Adrenal gland (tissue), 9 donors: ENCODE measurements at regions not wholly inside any gene's neighbourhood (a gene's known extent, or its start where the extent isn't known, plus 50 kb on each side); places are given as distances from the start of the nearest gene placed in this dataset.

Experiments
- DNase-seq, 7 donors: peaks; one replicate each; pipeline ENCODE4 v3.0.0-alpha.2; 2019 to 2020
- H3K27ac ChIP-seq, 5 donors: fragments of 200-600 bp; sonication (generic) in 4 of 5; 1 replicate in 3 of 5; 2 replicates in 2 of 5; pipeline versions ENCODE4 v1.5.1 to v1.8.0; 2016 to 2020; ENCODE audit warnings: mild to moderate bottlenecking in 1 of 5
- H3K27me3 ChIP-seq: fragments of 200-600 bp; 2 replicates; pipeline ENCODE4 v1.8.0; 2021
- H3K36me3 ChIP-seq, 2 donors: fragments of 200-600 bp; replicated peaks in 1 of 2; 1 replicate in 1 of 2; 2 replicates in 1 of 2; pipeline versions ENCODE4 v1.5.1 to v1.8.0; 2018 to 2022
- H3K4me1 ChIP-seq, 2 donors: fragments of 200-600 bp; replicated peaks in 1 of 2; 1 replicate in 1 of 2; 2 replicates in 1 of 2; pipeline versions ENCODE4 v1.5.1 to v1.8.0; 2018 to 2021
- H3K4me3 ChIP-seq, 4 donors: fragments of 200-600 bp; sonication (generic) in 3 of 4; one replicate each; pipeline ENCODE4 v1.5.1; 2016 to 2018
- H3K9me3 ChIP-seq, 3 donors: fragments of 200-600 bp; sonication (generic) in 1 of 3; replicated peaks in 1 of 3; 1 replicate in 2 of 3; 2 replicates in 1 of 3; pipeline versions ENCODE4 v1.5.1 to v1.8.0; 2016 to 2021
- POLR2A ChIP-seq, 2 donors: fragments of 450-650 bp; IDR thresholded peaks; one replicate each; pipeline ENCODE4 v1.6.1; 2017; ENCODE audit warnings: antibody characterized with exemption in 2 of 2, mild to moderate bottlenecking in 2 of 2, moderate library complexity in 1 of 2
- WGBS, 4 donors: extraction: QIAGEN DNeasy Blood & Tissue Kit in 2 of 4; methylation state at CpG; one replicate each; pipeline versions ENCODE4 v1.1.5 to v1.1.7; 2013 to 2017; 5-methylcytosine and 5-hydroxymethylcytosine counted together
- intact Hi-C, 2 donors: fragments of 100-400 bp; cut with DNase I; formaldehyde crosslinking; loops; one replicate each; pipeline versions ENCODE4 v1.14.1 to v1.15.0; 2022 to 2023
- TF ChIP-seq, protein P1 (sequence below), 6 experiments: fragments of 450-650 bp in 4 of 6; fragments of 200-600 bp in 2 of 6; sonication (generic) in 1 of 6; IDR thresholded peaks; 1 replicate in 5 of 6; 2 replicates in 1 of 6; pipeline versions ENCODE4 v1.5.1 to v1.8.0; 2016 to 2021; ENCODE audit warnings: antibody characterized with exemption in 6 of 6, mild to moderate bottlenecking in 2 of 6, moderate library complexity in 1 of 6
- donor health status: healthy with polysubstance abuse.
- donor health status: Bipolar disorder and iron deficiency.
- donor health status: DM: yes; HTN: yes; CAD: no.
- donor health status: DM: no; HTN: no; CAD: no.
- donor health status: DM: no; HTN: no; CAD: no.

DNA sequence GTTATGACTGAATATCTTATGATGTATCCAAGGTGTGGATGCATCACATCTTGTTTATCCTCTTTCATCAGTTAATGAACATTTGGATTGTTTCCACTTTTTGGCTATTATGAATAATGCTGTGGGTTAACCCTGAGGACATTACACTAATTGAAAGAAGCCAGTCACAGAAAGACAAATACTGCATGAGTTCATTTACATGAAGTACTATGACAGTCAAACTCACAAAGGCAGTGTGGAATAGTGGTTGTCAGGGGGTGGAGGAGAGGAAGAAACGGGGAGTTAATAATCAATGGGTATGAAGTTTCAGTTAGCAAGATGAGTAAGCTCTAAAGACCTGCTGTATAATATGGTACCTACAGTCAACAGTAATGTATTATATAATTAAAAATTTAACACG, 409.4 kb upstream of the CTNND2 start:
- Histone ChIP-seq H3K4me3 (no peak overlapping the region), H3K27ac (no peak overlapping the region), H3K4me1 (no peaks in the 10 kb centered on the region), H3K36me3 (no peaks in the 10 kb centered on the region), H3K9me3 (peaks cover 0 to 4% (median 0%) of the 10 kb centered on the region in 3 donors), H3K27me3 (no peaks in the 10 kb centered on the region)
- no peak for TF ChIP-seq POLR2A (IDR thresholded peaks at IDR 0.05)
- TF ChIP-seq, protein P1, sequence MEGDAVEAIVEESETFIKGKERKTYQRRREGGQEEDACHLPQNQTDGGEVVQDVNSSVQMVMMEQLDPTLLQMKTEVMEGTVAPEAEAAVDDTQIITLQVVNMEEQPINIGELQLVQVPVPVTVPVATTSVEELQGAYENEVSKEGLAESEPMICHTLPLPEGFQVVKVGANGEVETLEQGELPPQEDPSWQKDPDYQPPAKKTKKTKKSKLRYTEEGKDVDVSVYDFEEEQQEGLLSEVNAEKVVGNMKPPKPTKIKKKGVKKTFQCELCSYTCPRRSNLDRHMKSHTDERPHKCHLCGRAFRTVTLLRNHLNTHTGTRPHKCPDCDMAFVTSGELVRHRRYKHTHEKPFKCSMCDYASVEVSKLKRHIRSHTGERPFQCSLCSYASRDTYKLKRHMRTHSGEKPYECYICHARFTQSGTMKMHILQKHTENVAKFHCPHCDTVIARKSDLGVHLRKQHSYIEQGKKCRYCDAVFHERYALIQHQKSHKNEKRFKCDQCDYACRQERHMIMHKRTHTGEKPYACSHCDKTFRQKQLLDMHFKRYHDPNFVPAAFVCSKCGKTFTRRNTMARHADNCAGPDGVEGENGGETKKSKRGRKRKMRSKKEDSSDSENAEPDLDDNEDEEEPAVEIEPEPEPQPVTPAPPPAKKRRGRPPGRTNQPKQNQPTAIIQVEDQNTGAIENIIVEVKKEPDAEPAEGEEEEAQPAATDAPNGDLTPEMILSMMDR (IDR thresholded peaks at IDR 0.05), result no peak
- intact Hi-C loops, result no loop called here
- 69 to 72% (median 70%) methylated on average over 2 of the region's 2 CpGs for WGBS, 4 donors
- no peak for DNase-seq

- H3K4me1 ChIP-seq, result no peaks in the 10 kb centered on the region
- intact Hi-C loops, result no loop called here
- 68 to 75% (median 72%) methylated on average over 5 of the region's 5 CpGs for WGBS, 4 donors
- no peaks in the 10 kb centered on the region for H3K27me3 ChIP-seq
- no peak overlapping the region for H3K27ac ChIP-seq
- no peaks in the 10 kb centered on the region for H3K36me3 ChIP-seq
- no peak for DNase-seq
- H3K9me3 ChIP-seq, result peaks cover 0 to 4% (median 0%) of the 10 kb centered on the region in 3 donors
- TF ChIP-seq, protein P1 (IDR thresholded peaks at IDR 0.05), result no peak
- TF ChIP-seq POLR2A (IDR thresholded peaks at IDR 0.05), result no peak
- H3K4me3 ChIP-seq, result no peak overlapping the region
Observed at GRCh38 chr5:12312343-12312742, 408.1 kb upstream of the CTNND2 start.

- no peak overlapping the region for H3K27ac ChIP-seq
- 74 to 81% (median 75%) methylated on average over 4 of the region's 4 CpGs for WGBS, 4 donors
- no peak for TF ChIP-seq POLR2A (IDR thresholded peaks at IDR 0.05)
- TF ChIP-seq, protein P1 (IDR thresholded peaks at IDR 0.05), result no peak
- no peak overlapping the region for H3K4me3 ChIP-seq
- H3K27me3 ChIP-seq, result no peaks in the 10 kb centered on the region
- intact Hi-C loops, result no loop called here
- no peaks in the 10 kb centered on the region for H3K9me3 ChIP-seq
- no peaks in the 10 kb centered on the region for H3K4me1 ChIP-seq
- no peak for DNase-seq
- H3K36me3 ChIP-seq, result no peaks in the 10 kb centered on the region
Observed at GRCh38 chr5:12294151-12294550, 389.9 kb upstream of the CTNND2 start.

- H3K27ac ChIP-seq, result no peak overlapping the region
- H3K4me1 ChIP-seq, result no peaks in the 10 kb centered on the region
- H3K27me3 ChIP-seq, result no peaks in the 10 kb centered on the region
- no peaks in the 10 kb centered on the region for H3K9me3 ChIP-seq
- no peak overlapping the region for H3K4me3 ChIP-seq
- DNase-seq, result no peak
- intact Hi-C loops, result no loop called here
- no peaks in the 10 kb centered on the region for H3K36me3 ChIP-seq
- TF ChIP-seq, protein P1 (IDR thresholded peaks at IDR 0.05), result no peak
- no peak for TF ChIP-seq POLR2A (IDR thresholded peaks at IDR 0.05)
- WGBS, 4 donors, result 27 to 35% (median 33%) methylated on average over 6 of the region's 6 CpGs
Observed at GRCh38 chr5:12292610-12293204, 388.5 kb upstream of the CTNND2 start.
